GM03348 (cell line): ENCODE measurements at regions not wholly inside any gene's neighbourhood (a gene's known extent, or its start where the extent isn't known, plus 50 kb on each side); places are given as distances from the start of the nearest gene placed in this dataset.

Experiments used
- DNase-seq: peaks from one replicate; pipeline ENCODE4 v3.0.0; 2012; ENCODE audit warnings: low spot score

DNA sequence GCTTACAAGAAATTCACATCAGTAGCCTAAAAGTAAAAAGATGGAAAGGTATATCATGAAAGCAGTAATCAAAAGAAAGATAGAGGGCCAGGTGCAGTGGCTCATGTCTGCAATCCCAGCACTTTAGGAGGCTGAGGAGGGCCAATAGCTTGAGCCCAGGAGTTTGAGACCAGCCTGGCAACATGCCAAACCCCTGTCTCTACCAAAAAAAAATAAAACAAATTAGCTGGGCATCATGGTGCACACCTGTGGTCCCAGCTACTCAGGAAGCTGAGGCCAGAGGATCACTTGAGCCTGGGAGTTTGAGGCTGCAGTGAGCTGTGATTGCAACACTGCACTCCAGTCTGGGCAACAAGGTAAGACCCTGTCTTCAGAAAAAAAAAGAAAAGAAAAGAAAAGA lies 55.5 kb downstream of the GSPT2 start:
- DNase-seq, result no peak

DNA sequence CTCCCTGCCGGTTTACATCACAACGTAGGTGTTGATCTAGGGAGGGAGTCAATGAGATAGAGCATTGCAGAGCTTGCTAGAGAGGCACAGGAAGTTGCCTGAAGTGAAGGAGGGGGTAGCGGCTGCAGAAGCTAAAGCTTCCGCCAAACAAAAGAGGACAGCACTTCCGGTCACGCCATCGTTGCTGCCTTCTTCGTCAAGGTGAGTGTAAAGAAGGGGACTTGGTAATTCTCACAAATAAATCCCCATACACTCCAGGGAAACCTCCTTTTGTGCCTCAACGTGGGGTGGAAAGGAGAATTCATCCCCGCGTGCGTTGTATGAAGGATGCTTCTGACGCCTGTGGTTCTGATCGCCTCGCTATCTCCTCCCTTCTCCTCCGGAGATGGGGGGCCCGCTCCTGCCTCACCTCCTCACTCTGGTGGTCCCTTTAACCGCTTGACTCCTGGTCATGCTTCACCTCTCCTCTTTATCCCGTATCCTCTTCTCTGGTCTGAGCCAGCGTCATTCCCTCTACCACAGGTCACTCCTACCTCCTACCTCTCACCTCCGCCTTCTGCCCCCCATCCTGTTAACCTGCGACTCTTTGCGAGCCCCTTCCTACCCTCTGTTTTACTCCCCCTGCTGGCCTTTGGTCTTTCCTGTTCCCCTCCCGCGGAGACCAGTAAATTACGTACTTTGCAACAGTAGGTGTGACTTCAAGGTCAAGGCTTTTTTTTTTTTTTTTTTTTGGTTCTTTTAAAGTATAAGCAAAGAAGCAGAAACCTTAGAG lies 59.9 kb downstream of the GSPT2 start:
- DNase-seq, result peak; percentile 67

DNA sequence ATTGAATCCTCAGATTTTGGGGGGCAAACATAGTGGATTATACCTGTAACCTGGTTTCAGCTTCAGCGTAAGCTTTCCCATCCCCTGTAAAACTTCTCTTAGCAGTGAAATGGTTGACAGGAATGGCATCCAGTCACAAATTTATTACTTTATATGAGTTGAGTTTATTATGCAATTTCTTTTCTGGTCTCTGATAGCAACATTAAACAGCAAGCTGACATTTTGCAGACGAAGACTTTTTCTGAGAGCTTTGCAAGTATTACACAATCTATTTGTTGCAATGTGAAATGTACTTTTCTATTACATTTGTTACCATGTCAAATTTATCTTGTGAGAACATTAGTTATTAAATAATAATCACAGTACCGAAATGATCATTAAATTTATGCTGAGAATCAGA lies 60.6 kb downstream of the GSPT2 start:
- no peak for DNase-seq

DNA sequence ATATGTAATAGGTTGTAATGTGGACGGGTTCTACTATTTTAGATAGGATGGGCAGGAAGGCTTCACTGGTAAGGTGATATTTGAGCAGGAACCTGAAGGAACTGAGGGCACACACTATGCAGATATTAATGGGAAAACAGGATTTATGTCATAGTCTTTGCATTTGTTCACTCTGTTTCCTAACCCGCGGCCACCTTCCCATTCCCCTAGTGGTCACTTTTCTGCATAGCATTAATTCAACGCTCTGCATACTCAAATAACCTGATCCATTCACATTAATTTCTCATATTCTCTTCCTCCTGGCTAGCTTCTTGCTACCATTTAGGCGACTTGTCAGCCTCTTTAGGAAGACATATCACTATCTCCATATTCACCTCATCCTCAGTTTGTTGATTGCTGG lies 61.5 kb downstream of the GSPT2 start:
- DNase-seq, result no peak

DNA sequence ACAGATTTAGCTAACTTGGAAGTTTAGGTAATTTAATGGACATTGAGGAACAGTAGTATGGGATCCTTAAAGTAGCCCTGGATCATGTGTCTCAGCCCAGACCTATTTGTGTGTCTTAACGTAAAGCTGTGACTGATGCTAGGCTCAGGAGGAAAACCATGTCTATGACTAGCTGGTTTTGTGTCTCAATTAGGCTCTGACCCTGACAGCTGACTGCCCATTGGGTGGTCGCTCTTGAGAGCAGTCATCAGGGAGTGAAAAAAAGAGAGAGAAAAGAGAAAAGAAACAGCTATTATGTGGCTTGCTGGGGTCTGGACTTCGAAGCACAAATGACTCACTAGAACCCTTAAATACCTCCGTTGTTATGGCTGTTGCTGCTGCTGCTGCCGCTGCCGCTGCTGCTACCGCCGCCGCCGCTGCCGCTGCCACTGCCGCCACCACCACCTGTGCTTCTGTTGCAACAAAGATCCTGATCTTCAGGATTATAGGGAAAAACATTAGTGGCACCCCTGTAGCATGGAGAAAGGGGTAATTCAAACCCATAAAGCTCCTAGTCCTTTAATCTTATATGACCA lies 70.7 kb downstream of the GSPT2 start:
- DNase-seq, result no peak

DNA sequence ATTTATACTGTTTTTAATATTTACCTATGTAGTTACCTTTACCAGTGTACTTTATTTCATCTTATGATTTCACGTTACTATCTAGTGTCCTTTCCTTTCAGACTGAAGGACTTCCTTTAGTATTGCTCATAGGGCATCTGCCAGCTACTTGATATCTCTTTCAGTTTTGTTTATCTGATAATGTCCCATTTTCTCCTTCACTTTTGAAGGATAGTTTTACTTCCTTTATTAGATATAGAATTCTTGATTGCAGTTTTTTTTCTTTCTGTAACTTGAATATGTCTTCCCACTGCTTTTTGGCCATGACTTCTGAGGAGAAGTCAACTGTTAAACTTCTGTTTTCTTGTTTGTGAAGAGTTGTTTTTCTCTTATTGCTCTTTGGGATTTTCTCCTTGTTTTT lies 69.4 kb upstream of the MAGED1 start:
- no peak for DNase-seq

DNA sequence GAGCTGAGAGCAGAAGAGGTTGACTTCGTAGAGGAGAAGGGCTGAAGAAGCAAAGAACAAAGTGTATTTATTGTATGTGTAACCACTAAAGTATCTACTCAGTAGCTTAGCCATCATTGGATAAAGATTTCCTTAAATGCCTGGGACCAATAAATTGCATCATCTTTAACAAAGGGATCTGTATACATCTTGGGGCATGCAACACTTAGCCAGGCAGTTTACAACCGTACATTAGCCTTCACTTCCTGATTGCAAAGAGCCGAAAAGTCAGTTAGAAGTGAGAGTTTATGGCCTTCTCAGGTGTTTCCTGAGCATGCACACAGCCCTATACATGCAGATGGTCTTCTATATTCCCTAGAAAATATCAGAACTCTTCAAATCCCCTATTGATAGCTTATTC lies 68.0 kb upstream of the MAGED1 start:
- no peak for DNase-seq

DNA sequence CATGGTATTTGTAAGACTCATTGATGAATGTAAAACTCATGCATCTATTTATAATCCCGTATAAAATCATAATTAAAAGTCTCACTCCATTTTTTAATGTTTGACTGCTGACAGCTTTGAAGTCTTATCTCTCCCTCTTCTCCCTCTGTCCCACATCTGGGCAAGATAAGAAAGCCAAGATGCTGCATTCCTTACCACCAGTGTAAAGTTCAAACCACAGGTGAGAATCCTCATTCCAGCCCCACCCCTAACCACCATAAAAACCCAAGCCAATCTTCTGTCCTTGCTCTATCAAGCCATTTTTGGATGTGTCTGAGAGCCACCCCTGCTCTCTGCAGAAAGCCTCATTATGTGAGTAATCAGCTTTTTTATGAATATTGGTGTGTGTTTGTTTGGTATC lies 59.3 kb upstream of the MAGED1 start:
- no peak for DNase-seq

DNA sequence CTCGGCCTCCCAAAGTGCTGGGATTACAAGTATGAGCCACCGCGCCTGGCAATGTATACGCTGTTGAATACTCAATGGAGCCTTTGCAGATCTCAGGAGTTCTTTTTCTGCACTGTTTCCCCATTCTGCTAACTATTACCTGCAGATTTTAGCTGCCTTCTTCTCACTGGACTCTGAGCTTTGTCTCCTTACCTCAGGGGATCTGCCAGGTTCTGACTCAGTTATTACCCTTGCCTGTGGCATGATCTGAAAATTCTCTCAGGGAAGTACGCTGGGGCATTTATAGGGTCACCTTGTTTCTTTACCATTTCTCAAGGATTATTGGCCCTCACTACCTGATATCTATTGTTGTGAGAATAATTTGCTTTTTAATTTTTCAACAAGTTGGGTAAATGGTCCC lies 56.6 kb upstream of the MAGED1 start:
- no peak for DNase-seq

DNA sequence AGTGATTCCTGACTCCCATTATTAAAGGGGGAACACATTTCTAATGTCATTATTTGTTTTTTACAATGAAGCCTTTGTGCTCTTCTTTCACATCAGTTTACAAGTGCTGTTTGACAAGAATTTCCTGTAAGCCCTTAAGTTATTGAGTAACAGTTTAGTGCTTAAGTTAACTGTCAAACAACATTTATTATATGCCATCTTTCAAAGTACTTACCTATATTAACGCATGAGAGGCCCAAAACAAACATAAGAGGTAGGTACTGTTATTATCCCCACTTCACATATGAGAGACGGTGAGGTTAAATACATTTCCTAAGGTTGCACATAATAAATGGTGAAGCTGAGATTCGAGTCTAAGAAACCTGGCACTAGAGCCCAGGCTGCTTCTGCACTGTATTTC lies 56.0 kb upstream of the MAGED1 start:
- no peak for DNase-seq

DNA sequence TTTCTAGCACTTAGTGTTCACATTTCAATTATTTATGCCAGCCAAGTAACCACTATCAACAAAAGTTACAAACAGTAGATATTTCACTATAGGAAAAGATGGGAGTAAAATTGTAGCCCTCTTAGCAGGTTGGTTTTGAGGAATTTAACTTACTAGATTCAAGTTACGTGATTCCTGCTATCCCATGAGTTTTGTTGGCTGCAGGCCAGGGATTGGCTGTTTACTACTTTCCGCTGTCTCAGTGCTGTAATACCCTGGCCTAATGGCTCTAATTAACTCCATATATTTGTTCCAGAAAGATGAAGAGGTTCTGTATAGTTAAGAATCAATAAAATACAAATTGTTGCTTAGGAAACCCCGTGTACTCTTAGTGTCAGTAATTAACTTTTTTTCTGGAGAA lies 55.5 kb upstream of the MAGED1 start:
- DNase-seq, result peak; percentile 8
